ENCODE measurements at regions not wholly inside any gene's neighbourhood (a gene's known extent, or its start where the extent isn't known, plus 50 kb on each side); places are given as distances from the start of the nearest gene placed in this dataset.

DNA sequence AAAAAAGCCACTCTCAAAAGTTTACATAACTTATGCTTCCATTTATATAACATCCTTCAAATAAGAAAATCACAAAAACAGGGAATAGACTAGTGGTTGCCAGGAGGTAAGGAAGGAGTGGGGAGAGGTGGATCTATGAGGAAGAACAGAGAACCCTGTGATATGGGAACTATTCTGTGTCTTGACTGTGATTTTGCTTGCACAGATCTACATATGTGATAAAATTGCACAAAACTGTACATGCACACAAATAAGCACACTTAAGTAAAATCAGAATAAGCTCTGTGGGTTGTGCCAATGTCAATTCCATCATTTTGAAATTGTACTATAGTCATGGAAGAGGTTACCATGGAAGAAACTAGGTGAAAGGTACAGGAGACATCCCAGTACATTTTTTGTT lies 121.6 kb upstream of the SGCG start:
- no peak for FAIRE-seq
- Histone ChIP-seq H3K9me3 (no peaks in the 10 kb centered on the region), H3K27me3 (no peaks in the 10 kb centered on the region), H3K36me3 (no peaks in the 10 kb centered on the region), H3K27ac (no peak overlapping the region), H3K4me3 (no peak overlapping the region), H3K4me1 (no peaks in the 10 kb centered on the region)
- intact Hi-C loops (cut with DNase I) = no loop called here
- TF ChIP-seq, protein P1, sequence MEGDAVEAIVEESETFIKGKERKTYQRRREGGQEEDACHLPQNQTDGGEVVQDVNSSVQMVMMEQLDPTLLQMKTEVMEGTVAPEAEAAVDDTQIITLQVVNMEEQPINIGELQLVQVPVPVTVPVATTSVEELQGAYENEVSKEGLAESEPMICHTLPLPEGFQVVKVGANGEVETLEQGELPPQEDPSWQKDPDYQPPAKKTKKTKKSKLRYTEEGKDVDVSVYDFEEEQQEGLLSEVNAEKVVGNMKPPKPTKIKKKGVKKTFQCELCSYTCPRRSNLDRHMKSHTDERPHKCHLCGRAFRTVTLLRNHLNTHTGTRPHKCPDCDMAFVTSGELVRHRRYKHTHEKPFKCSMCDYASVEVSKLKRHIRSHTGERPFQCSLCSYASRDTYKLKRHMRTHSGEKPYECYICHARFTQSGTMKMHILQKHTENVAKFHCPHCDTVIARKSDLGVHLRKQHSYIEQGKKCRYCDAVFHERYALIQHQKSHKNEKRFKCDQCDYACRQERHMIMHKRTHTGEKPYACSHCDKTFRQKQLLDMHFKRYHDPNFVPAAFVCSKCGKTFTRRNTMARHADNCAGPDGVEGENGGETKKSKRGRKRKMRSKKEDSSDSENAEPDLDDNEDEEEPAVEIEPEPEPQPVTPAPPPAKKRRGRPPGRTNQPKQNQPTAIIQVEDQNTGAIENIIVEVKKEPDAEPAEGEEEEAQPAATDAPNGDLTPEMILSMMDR (IDR thresholded peaks at IDR 0.05) = no peak
- no peak for ATAC-seq
- DNase-seq = no peak

DNA sequence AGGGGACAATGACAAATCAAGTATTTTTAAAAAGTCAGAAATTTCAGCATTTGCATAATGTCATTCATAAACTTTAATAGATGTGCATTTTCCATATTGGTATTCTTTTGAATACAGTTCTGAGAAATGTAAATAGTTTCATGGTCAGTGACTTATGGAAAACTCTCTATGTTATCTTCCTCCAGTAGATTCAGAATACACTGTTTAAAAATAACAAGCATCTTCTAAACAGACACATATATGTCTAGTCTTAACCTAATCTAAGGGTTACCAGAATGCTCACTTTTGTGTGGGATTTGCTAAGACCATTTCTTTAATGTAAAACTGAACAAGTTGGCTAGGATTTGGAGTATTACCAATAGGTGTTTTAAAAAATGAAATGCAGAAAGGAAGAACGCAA lies 119.8 kb upstream of the SGCG start:
- no peaks in the 10 kb centered on the region for H3K4me1 ChIP-seq
- no peak for FAIRE-seq
- ATAC-seq = no peak

DNA sequence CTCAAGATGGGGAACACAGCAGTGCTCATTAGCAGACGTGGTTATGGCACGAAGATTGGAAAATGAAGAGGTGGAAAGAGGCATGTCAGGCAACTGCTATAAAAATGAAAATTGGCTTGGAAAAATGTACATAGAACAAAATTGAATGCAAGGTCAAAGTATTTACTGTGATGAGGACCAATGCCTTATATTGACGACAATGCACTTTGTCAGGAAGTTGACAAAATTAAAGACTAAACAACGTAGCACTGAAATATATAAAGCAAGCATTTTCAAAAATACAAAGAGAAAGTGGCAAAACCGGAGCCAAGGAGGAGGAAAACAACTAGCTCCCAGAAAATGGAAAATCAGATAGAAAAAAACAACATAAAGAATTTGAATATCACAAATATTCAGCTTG lies 113.7 kb upstream of the SGCG start:
- 66 to 74% methylated on average over 5 of the region's 5 CpGs for WGBS, 2 donors
- H3K4me3 ChIP-seq = no peak overlapping the region
- H3K36me3 ChIP-seq = no peaks in the 10 kb centered on the region
- TF ChIP-seq, protein P1 (IDR thresholded peaks at IDR 0.05) = no peak
- no peaks in the 10 kb centered on the region for H3K4me1 ChIP-seq
- intact Hi-C loops (cut with DNase I) = no loop called here
- no peaks in the 10 kb centered on the region for H3K9me3 ChIP-seq
- ATAC-seq (no peak), FAIRE-seq (no peak), DNase-seq (no peak)
- no peak overlapping the region for H3K27ac ChIP-seq
- no peaks in the 10 kb centered on the region for H3K27me3 ChIP-seq

More for the DNA sequence above, 119.8 kb upstream of the SGCG start:
- WGBS, 2 donors = 56% methylated on average over 1 of the region's 1 CpG; no CpG with 5 or more reads in 1 of the 2 donors
- no peak overlapping the region for H3K27ac ChIP-seq
- DNase-seq = no peak
- H3K9me3 ChIP-seq = no peaks in the 10 kb centered on the region
- H3K4me3 ChIP-seq = no peak overlapping the region
- H3K36me3 ChIP-seq = no peaks in the 10 kb centered on the region
- TF ChIP-seq, protein P1 (IDR thresholded peaks at IDR 0.05) = no peak
- no peaks in the 10 kb centered on the region for H3K27me3 ChIP-seq
- intact Hi-C loops (cut with DNase I) = no loop called here

DNA sequence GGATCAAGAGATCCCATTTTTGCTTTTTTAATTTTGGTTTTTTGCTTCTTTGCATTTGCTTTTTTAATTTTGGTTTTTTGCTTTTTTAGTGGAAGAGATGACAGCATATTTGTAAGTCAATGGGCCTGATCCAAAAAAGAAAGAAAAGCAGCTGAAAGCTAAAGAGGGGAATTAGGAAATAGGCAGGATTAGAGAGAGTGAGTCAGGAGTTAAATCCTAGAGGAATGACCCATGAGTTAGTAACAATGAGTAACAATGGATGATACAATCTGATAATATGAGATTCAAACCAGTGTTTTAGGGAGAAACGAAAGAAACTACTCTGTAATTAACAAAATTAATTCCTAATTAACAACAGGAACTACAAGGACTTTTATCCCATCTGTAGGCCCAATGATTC lies 111.2 kb upstream of the SGCG start:
- H3K27ac ChIP-seq = no peak overlapping the region
- TF ChIP-seq, protein P1 (IDR thresholded peaks at IDR 0.05) = no peak
- H3K4me3 ChIP-seq = no peak overlapping the region
- WGBS, 2 donors = 60 to 74% methylated on average over 1 of the region's 1 CpG
- H3K9me3 ChIP-seq = no peaks in the 10 kb centered on the region
- intact Hi-C loops (cut with DNase I) = no loop called here
- DNase-seq (no peak), FAIRE-seq (no peak), ATAC-seq (no peak)
- no peaks in the 10 kb centered on the region for H3K36me3 ChIP-seq
- H3K27me3 ChIP-seq = no peaks in the 10 kb centered on the region
- peaks cover 0 to 5% (median 0%) of the 10 kb centered on the region in 3 donors for H3K4me1 ChIP-seq

DNA sequence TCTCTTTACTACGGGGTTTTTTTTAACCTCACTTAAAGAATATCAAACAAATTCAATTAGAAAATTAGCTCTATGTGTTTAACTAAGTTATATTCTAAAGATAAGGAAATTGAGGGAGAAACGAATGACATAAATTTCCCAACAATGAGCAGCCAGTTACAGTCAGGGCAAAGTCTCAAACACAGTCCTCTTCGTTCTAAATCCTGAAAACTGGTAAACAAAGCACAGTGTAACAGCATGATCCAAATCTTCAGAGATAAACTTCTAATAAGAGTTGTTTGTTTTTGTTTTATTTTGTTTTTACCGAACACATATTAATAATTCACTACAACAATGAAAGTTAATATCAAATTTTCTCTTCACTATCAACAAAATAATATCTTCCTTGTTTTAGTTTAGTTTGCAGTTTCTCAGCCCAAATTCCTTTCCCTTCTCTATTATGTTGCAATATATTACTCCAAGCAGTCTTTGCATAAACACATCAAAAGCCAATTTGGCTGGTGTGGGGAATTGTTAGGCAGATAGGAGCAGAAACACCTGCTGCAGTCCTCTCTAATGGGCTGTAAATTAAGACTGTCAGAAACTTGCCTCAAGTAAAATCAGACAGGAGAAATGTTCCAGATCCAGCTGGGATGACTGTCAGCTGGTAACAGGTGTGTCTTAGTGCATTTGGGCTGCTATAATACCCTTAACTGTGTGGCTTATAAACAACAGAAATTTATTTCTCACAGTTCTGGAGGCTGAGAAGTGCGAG lies 106.5 kb upstream of the SGCG start:
- DNase-seq = no peak
- H3K4me3 ChIP-seq = no peak overlapping the region
- no peaks in the 10 kb centered on the region for H3K36me3 ChIP-seq
- WGBS, 2 donors = 13% methylated on average over 5 of the region's 5 CpGs
- peaks cover 0 to 5% (median 0%) of the 10 kb centered on the region in 3 donors for H3K4me1 ChIP-seq
- intact Hi-C loops (cut with DNase I) = no loop called here
- FAIRE-seq = no peak
- ATAC-seq = peak; percentile 63 to 87 (median 77)
- TF ChIP-seq, protein P1 (IDR thresholded peaks at IDR 0.05) = no peak
- no peaks in the 10 kb centered on the region for H3K27me3 ChIP-seq
- H3K27ac ChIP-seq = no peak overlapping the region
- H3K9me3 ChIP-seq = no peaks in the 10 kb centered on the region
